ENCODE measurements at regions not wholly inside any gene's neighbourhood (a gene's known extent, or its start where the extent isn't known, plus 50 kb on each side); places are given as distances from the start of the nearest gene placed in this dataset.

DNA sequence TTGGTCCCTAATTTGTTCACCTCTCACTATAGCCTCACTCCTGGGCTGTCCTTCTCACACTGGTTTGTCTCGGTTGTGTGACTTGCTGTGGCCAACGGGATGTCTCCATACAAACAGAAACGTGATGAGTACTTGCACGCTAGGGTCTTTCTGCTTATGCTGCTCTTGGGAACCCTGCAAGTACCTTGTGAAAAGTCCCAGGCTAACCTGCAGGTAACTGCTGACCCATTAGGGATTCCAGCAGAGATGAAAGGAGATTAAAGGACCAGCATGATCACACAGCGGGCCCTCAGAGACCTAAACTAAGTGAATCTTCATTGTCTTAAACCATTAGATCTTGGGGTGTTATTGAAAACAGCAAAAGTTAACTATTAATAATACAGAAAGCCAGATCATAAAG, 562.8 kb upstream of the GOT2 start:
- no peaks in the 10 kb centered on the region for H3K27me3 ChIP-seq
- no peaks in the 10 kb centered on the region for H3K9me3 ChIP-seq
- intact Hi-C loops (cut with DNase I; ENCODE audit: low total_unique reads): no loop called here
- H3K36me3 ChIP-seq: no peaks in the 10 kb centered on the region
- 59 to 75% methylated on average over 1 to 5 of the region's 5 CpGs for WGBS, 2 donors (ENCODE audit: low coverage in 1 of 2)
- H3K4me1 ChIP-seq: no peaks in the 10 kb centered on the region
- no peak overlapping the region for H3K4me3 ChIP-seq
- in situ Hi-C loops (cut with MboI; ENCODE audit: low pct_ligation_motif_present in 1 of 4, low pct_unique_long_range_greater_than_20kb in 1 of 4, low sequenced_read_pairs in 3 of 4): no loop called here
- TF ChIP-seq, protein P1, sequence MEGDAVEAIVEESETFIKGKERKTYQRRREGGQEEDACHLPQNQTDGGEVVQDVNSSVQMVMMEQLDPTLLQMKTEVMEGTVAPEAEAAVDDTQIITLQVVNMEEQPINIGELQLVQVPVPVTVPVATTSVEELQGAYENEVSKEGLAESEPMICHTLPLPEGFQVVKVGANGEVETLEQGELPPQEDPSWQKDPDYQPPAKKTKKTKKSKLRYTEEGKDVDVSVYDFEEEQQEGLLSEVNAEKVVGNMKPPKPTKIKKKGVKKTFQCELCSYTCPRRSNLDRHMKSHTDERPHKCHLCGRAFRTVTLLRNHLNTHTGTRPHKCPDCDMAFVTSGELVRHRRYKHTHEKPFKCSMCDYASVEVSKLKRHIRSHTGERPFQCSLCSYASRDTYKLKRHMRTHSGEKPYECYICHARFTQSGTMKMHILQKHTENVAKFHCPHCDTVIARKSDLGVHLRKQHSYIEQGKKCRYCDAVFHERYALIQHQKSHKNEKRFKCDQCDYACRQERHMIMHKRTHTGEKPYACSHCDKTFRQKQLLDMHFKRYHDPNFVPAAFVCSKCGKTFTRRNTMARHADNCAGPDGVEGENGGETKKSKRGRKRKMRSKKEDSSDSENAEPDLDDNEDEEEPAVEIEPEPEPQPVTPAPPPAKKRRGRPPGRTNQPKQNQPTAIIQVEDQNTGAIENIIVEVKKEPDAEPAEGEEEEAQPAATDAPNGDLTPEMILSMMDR (IDR thresholded peaks at IDR 0.05): no peak
- TF ChIP-seq POLR2A (IDR thresholded peaks at IDR 0.05) (no peak), POLR2AphosphoS5 (IDR thresholded peaks at IDR 0.05) (no peak), EP300 (IDR thresholded peaks at IDR 0.05; ENCODE audit: low read depth) (no peak)
- H3K27ac ChIP-seq: no peak overlapping the region
- no peak for DNase-seq

- intact Hi-C loops (cut with DNase I; ENCODE audit: low total_unique reads) (no loop called here), in situ Hi-C loops (cut with MboI; ENCODE audit: low pct_ligation_motif_present in 1 of 4, low pct_unique_long_range_greater_than_20kb in 1 of 4, low sequenced_read_pairs in 3 of 4) (no loop called here)
- 37 to 44% methylated on average over 4 to 5 of the region's 5 CpGs for WGBS, 2 donors (ENCODE audit: low coverage in 1 of 2)
- Histone ChIP-seq H3K4me1 (no peaks in the 10 kb centered on the region), H3K4me3 (no peak overlapping the region), H3K9me3 (no peaks in the 10 kb centered on the region), H3K36me3 (no peaks in the 10 kb centered on the region), H3K27me3 (no peaks in the 10 kb centered on the region), H3K27ac (no peak overlapping the region)
- no peak for DNase-seq
- no peak for TF ChIP-seq EP300 (IDR thresholded peaks at IDR 0.05; ENCODE audit: low read depth)
- no peak for TF ChIP-seq POLR2A (IDR thresholded peaks at IDR 0.05)
- TF ChIP-seq, protein P1 (IDR thresholded peaks at IDR 0.05): no peak
- no peak for TF ChIP-seq POLR2AphosphoS5 (IDR thresholded peaks at IDR 0.05)
These were observed 562.0 kb upstream of the GOT2 start for GRCh38 chr16:59295993-59296736.

DNA sequence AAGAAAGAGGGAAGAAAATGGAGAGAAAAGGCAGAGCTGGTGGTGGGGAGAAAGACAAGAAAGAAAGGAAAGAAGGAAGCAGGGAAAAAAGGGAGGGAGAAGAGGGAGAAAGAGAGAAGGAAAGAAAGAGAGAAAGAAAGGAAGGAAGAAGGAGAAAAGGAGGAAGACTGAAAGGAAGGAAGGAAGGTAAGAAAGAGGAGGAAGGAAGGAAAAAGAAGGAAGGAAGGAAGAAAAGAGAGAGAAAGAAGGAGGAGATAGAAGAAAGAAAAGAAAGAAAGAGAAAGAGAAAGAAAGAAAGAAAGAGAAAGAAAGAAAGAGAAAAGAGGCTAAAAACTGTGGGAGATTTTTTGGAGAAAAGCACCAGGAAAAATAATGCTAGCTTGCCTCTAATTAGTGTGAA, 561.4 kb upstream of the GOT2 start:
- no peaks in the 10 kb centered on the region for H3K36me3 ChIP-seq
- H3K27me3 ChIP-seq: no peaks in the 10 kb centered on the region
- no peak overlapping the region for H3K4me3 ChIP-seq
- in situ Hi-C loops (cut with MboI; ENCODE audit: low pct_ligation_motif_present in 1 of 4, low pct_unique_long_range_greater_than_20kb in 1 of 4, low sequenced_read_pairs in 3 of 4) (no loop called here), intact Hi-C loops (cut with DNase I; ENCODE audit: low total_unique reads) (no loop called here)
- TF ChIP-seq, protein P1 (IDR thresholded peaks at IDR 0.05): no peak
- TF ChIP-seq POLR2AphosphoS5 (IDR thresholded peaks at IDR 0.05) (no peak), EP300 (IDR thresholded peaks at IDR 0.05; ENCODE audit: low read depth) (no peak), POLR2A (IDR thresholded peaks at IDR 0.05) (no peak)
- DNase-seq: no peak
- H3K9me3 ChIP-seq: no peaks in the 10 kb centered on the region
- no peaks in the 10 kb centered on the region for H3K4me1 ChIP-seq
- H3K27ac ChIP-seq: no peak overlapping the region

GRCh38 chr16:59290718-59291117, 556.6 kb upstream of the GOT2 start:
- TF ChIP-seq, protein P1 (IDR thresholded peaks at IDR 0.05): no peak
- in situ Hi-C loops (cut with MboI; ENCODE audit: low pct_ligation_motif_present in 1 of 4, low pct_unique_long_range_greater_than_20kb in 1 of 4, low sequenced_read_pairs in 3 of 4) (no loop called here), intact Hi-C loops (cut with DNase I; ENCODE audit: low total_unique reads) (no loop called here)
- Histone ChIP-seq H3K4me1 (no peaks in the 10 kb centered on the region), H3K36me3 (no peaks in the 10 kb centered on the region), H3K27ac (no peak overlapping the region), H3K9me3 (no peaks in the 10 kb centered on the region), H3K4me3 (no peak overlapping the region), H3K27me3 (no peaks in the 10 kb centered on the region)
- 71 to 81% methylated on average over 3 of the region's 3 CpGs for WGBS, 2 donors (ENCODE audit: low coverage in 1 of 2)
- DNase-seq: no peak
